IMR-90 (cell line): ENCODE measurements at regions not wholly inside any gene's neighbourhood (a gene's known extent, or its start where the extent isn't known, plus 50 kb on each side); places are given as distances from the start of the nearest gene placed in this dataset.

Experiments used
- ATAC-seq: fragments of 200-7000 bp; cut with Tn5 transposase; 2 replicates; pipeline ENCODE4 v1.9.1; 2020; ENCODE audit warnings: low read depth, mild to moderate bottlenecking, moderate library complexity
- BruUV-seq: library from RNA; stranded (reverse); fragments of 400-500 nt; replicated peaks from 2 replicates; lab custom pipeline; 2021; lab: Mats Ljungman, UMichigan
- CTCF ChIA-PET: fragments of 300-600 bp; formaldehyde crosslinking; extraction: SDS; loops from one replicate; lab custom pipeline; 2021; ENCODE audit warnings: antibody characterized with exemption; lab: Yijun Ruan, JAX
- POLR2A ChIA-PET: fragments of 300-600 bp; sonication (Branson Sonifier 250); formaldehyde crosslinking; loops from one replicate; lab custom pipeline; 2022; ENCODE audit warnings: antibody characterized with exemption; ENCODE audit not compliant: unreplicated experiment; lab: Charles Lee
- DNase-seq: peaks from one replicate; pipeline ENCODE4 v3.0.0; 2013
- H2AFZ ChIP-seq: replicated peaks from 2 replicates; pipeline ENCODE3; 2013; ENCODE audit warnings: low read length, mild to moderate bottlenecking; ENCODE audit not compliant: poor library complexity
- H2AK5ac ChIP-seq: 2 replicates; pipeline ENCODE4 v1.6.1; 2013; ENCODE audit warnings: low read depth, low read length, inconsistent platforms
- H2AK9ac ChIP-seq: replicated peaks from 2 replicates; pipeline ENCODE3; 2013; ENCODE audit warnings: mild to moderate bottlenecking, low read depth, low read length, moderate library complexity; ENCODE audit not compliant: poor library complexity
- H2BK120ac ChIP-seq: 2 replicates; pipeline ENCODE4 v1.6.1; 2013; ENCODE audit warnings: low read depth, low read length, inconsistent platforms
- H2BK15ac ChIP-seq: 3 replicates; pipeline ENCODE4 v1.6.1; 2013; ENCODE audit warnings: low read depth, low read length, inconsistent platforms
- H2BK20ac ChIP-seq: 2 replicates; pipeline ENCODE4 v1.6.1; 2013; ENCODE audit warnings: low read depth, mild to moderate bottlenecking, inconsistent platforms, low read length, moderate library complexity
- H2BK5ac ChIP-seq: 2 replicates; pipeline ENCODE4 v1.6.1; 2013; ENCODE audit warnings: mild to moderate bottlenecking, low read depth, low read length, inconsistent platforms; ENCODE audit not compliant: poor library complexity, severe bottlenecking
- H3K14ac ChIP-seq: replicated peaks from 2 replicates; pipeline ENCODE4 v1.6.1; 2013; ENCODE audit warnings: low read depth, low read length, inconsistent platforms
- H3K18ac ChIP-seq: 2 replicates; pipeline ENCODE4 v1.6.1; 2013; ENCODE audit warnings: low read depth, low read length, control low read depth
- H3K23ac ChIP-seq: 2 replicates; pipeline ENCODE4 v1.6.1; 2013; ENCODE audit warnings: low read depth, low read length, inconsistent platforms
- H3K27ac ChIP-seq: 2 replicates; pipeline ENCODE4 v1.5.1; 2013; ENCODE audit warnings: mild to moderate bottlenecking, control low read depth, low read length; ENCODE audit not compliant: insufficient read depth
- H3K27me3 ChIP-seq: 2 replicates; pipeline ENCODE4 v1.6.1; 2013; ENCODE audit warnings: low read length; ENCODE audit not compliant: control insufficient read depth, insufficient read depth
- H3K36me3 ChIP-seq: 2 replicates; pipeline ENCODE4 v1.6.1; 2013; ENCODE audit warnings: low read length, mixed read lengths; ENCODE audit not compliant: control insufficient read depth, insufficient read depth
- H3K4ac ChIP-seq: 2 replicates; pipeline ENCODE4 v1.6.1; 2013; ENCODE audit warnings: low read depth, low read length, inconsistent platforms
- H3K4me1 ChIP-seq: 2 replicates; pipeline ENCODE4 v1.6.1; 2013; ENCODE audit warnings: low read length, mixed read lengths; ENCODE audit not compliant: control insufficient read depth, insufficient read depth
- H3K4me2 ChIP-seq: 2 replicates; pipeline ENCODE4 v1.6.1; 2013; ENCODE audit warnings: low read depth, mild to moderate bottlenecking, control low read depth, low read length, moderate library complexity
- H3K4me3 ChIP-seq: 2 replicates; pipeline ENCODE4 v1.5.1; 2013; ENCODE audit warnings: low read depth, mild to moderate bottlenecking, control low read depth, low read length, moderate library complexity; ENCODE audit not compliant: insufficient read depth
- H3K56ac ChIP-seq: 2 replicates; pipeline ENCODE4 v1.6.1; 2013; ENCODE audit warnings: low read length, inconsistent platforms; ENCODE audit not compliant: insufficient read depth; ENCODE audit errors: extremely low read depth
- H3K79me1 ChIP-seq, 2 experiments: 2 replicates each; pipeline ENCODE4 v1.6.1; 2013; ENCODE audit warnings: low read length in 2 of 2, inconsistent platforms in 1 of 2, low read depth in 1 of 2
- H3K9ac ChIP-seq: 2 replicates; pipeline ENCODE4 v1.6.1; 2013; ENCODE audit warnings: low read depth, low read length, control low read depth
- H3K9me1 ChIP-seq: 2 replicates; pipeline ENCODE4 v1.6.1; 2013; ENCODE audit warnings: low read length, inconsistent platforms; ENCODE audit not compliant: insufficient read depth
- H3K9me3 ChIP-seq: 2 replicates; pipeline ENCODE4 v1.6.1; 2013; ENCODE audit warnings: low read length; ENCODE audit not compliant: control insufficient read depth, insufficient read depth
- H4K20me1 ChIP-seq: 2 replicates; pipeline ENCODE4 v1.6.1; 2013; ENCODE audit warnings: low read length, inconsistent platforms; ENCODE audit not compliant: insufficient read depth
- H4K5ac ChIP-seq: 2 replicates; pipeline ENCODE4 v1.6.1; 2013; ENCODE audit warnings: mild to moderate bottlenecking, low read depth, low read length, control low read depth
- H4K8ac ChIP-seq, 2 experiments: 2 replicates each; pipeline ENCODE4 v1.6.1; 2013; ENCODE audit warnings: low read depth in 2 of 2, low read length in 2 of 2, control low read depth in 1 of 2, inconsistent platforms in 1 of 2
- H4K91ac ChIP-seq: 2 replicates; pipeline ENCODE4 v1.6.1; 2013; ENCODE audit warnings: low read depth, low read length, inconsistent platforms; ENCODE audit not compliant: insufficient read depth
- BHLHE40 ChIP-seq: fragments of 150-350 bp; IDR thresholded peaks from 2 replicates; pipeline ENCODE4 v1.6.1; 2016; ENCODE audit warnings: mild to moderate bottlenecking, low read depth, low read length
- CEBPB ChIP-seq: IDR thresholded peaks from 2 replicates; pipeline ENCODE4 v1.6.1; 2012; ENCODE audit warnings: low read depth, low read length, improper control_type of control experiment
- FOS ChIP-seq: fragments of 150-350 bp; IDR thresholded peaks from 2 replicates; pipeline ENCODE4 v1.6.1; 2016; ENCODE audit warnings: low read depth, low read length
- MAFK ChIP-seq: IDR thresholded peaks from 2 replicates; pipeline ENCODE4 v1.6.1; 2012; ENCODE audit warnings: low read depth, low read length, improper control_type of control experiment
- MAZ ChIP-seq: IDR thresholded peaks from 2 replicates; pipeline ENCODE4 v1.6.1; 2012; ENCODE audit warnings: low read depth, mild to moderate bottlenecking, low read length, improper control_type of control experiment, moderate library complexity, borderline replicate concordance
- RCOR1 ChIP-seq: IDR thresholded peaks from 2 replicates; pipeline ENCODE4 v1.6.1; 2012; ENCODE audit warnings: mild to moderate bottlenecking, low read length, improper control_type of control experiment; ENCODE audit not compliant: insufficient replicate concordance
- RFX5 ChIP-seq: IDR thresholded peaks from 2 replicates; pipeline ENCODE4 v1.8.0; 2012; ENCODE audit warnings: low read depth, mild to moderate bottlenecking, low read length, moderate library complexity
- SMC3 ChIP-seq: fragments of 150-350 bp; IDR thresholded peaks from 2 replicates; pipeline ENCODE4 v1.6.1; 2016; ENCODE audit warnings: low read depth, mild to moderate bottlenecking, antibody characterized with exemption, low read length, moderate library complexity
- dilution Hi-C: fragments of 300-500 bp; cut with HindIII; formaldehyde crosslinking; loops from one replicate; pipeline ENCODE4 v1.14.3; 2018; ENCODE audit warnings: low sequenced_read_pairs; ENCODE audit not compliant: unreplicated experiment
- in situ Hi-C: fragments of 300-500 bp; cut with MboI; formaldehyde crosslinking; loops from 3 replicates; pipeline ENCODE4 v1.14.3; 2019; ENCODE audit warnings: low sequenced_read_pairs, inconsistent platforms, mixed read lengths
- intact Hi-C: fragments of 100-400 bp; cut with micrococcal nuclease; formaldehyde crosslinking; loops from 2 replicates; pipeline ENCODE4 v1.10.0; 2022
- TF ChIP-seq, protein P1 (sequence below): fragments of 150-350 bp; IDR thresholded peaks from 2 replicates; pipeline ENCODE4 v1.6.1; 2016; ENCODE audit warnings: low read depth, mild to moderate bottlenecking, low read length, moderate library complexity, borderline replicate concordance

DNA sequence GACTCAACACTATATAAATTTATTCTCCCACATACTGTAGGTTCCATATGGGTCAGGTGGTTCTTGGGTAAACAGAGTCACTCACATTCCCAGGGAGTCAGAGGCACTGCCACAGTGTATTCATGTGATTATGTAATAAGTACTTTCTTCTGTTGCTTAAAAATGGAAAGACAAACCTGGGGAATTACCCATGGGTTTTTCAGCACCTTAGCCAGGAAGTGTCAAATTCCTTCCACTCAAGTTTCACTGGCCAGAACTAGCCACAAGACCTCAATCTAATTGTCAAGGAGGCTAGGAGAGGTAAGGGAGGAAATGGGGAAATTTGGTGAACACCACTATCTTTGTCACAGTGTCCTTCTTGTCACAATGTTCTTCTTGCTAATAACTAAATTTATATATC, 333.2 kb upstream of the MDGA2 start:
- Histone ChIP-seq H3K36me3 (no peaks in the 10 kb centered on the region), H2BK120ac (no peak overlapping the region), H3K14ac (no peak overlapping the region), H3K56ac (no peak overlapping the region), H2AFZ (no peak overlapping the region), H3K4me1 (no peaks in the 10 kb centered on the region), H3K4ac (no peak overlapping the region), H3K23ac (no peak overlapping the region), H3K4me2 (no peak overlapping the region), H3K9ac (no peak overlapping the region), H4K5ac (no peak overlapping the region), H2BK15ac (no peak overlapping the region), H2BK5ac (no peak overlapping the region), H3K4me3 (no peak overlapping the region), H3K79me1 (no peaks in the 10 kb centered on the region), H4K91ac (no peak overlapping the region), H3K18ac (no peak overlapping the region), H3K9me3 (peaks cover 2% of the 10 kb centered on the region; the same call in 1 of the 2 replicates), H4K8ac (no peak overlapping the region), H2AK9ac (no peak overlapping the region), H4K20me1 (no peaks in the 10 kb centered on the region), H2AK5ac (no peak overlapping the region), H3K27ac (no peak overlapping the region), H3K27me3 (no peaks in the 10 kb centered on the region), H3K9me1 (no peaks in the 10 kb centered on the region), H2BK20ac (no peak overlapping the region)
- no peak for DNase-seq
- no peak for ATAC-seq
- BruUV-seq: no TSS peak
- in situ Hi-C loops (no loop called here), intact Hi-C loops (no loop called here), dilution Hi-C loops (no loop called here)
- TF ChIP-seq FOS (no peak), CEBPB (no peak), MAFK (no peak), SMC3 (no peak), BHLHE40 (no peak), RCOR1 (no peak), MAZ (no peak), RFX5 (no peak)
- TF ChIP-seq, protein P1, sequence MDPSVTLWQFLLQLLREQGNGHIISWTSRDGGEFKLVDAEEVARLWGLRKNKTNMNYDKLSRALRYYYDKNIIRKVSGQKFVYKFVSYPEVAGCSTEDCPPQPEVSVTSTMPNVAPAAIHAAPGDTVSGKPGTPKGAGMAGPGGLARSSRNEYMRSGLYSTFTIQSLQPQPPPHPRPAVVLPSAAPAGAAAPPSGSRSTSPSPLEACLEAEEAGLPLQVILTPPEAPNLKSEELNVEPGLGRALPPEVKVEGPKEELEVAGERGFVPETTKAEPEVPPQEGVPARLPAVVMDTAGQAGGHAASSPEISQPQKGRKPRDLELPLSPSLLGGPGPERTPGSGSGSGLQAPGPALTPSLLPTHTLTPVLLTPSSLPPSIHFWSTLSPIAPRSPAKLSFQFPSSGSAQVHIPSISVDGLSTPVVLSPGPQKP: no peak
- ChIA-PET POLR2A (no interaction called here), CTCF (no interaction called here)
